ENCODE measurements at regions not wholly inside any gene's neighbourhood (a gene's known extent, or its start where the extent isn't known, plus 50 kb on each side); places are given as distances from the start of the nearest gene placed in this dataset.

DNA sequence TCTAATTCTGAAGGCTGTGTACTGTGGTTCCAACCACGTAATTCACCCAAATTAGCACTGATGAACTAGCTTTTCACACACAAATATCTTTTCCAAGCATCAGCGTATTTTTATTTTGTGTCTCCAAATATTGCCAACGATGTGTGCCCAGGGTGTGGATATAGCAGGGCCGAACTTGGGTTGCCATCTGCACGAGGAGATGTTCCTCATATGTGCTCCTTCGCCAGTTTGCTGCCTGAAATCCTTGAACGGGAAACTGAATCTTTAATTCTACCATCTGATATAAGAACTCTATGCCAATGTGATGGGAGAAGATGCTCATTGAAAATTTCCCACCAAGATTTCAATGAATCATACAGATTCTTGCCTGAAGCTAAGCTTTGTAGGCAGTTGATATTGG, 121.5 kb upstream of the ZNF438 start:
- in situ Hi-C loops (cut with MboI; ENCODE audit: low pct_unique_long_range_greater_than_20kb, low sequenced_read_pairs, unreplicated experiment): no loop called here
- TF ChIP-seq, protein P1, sequence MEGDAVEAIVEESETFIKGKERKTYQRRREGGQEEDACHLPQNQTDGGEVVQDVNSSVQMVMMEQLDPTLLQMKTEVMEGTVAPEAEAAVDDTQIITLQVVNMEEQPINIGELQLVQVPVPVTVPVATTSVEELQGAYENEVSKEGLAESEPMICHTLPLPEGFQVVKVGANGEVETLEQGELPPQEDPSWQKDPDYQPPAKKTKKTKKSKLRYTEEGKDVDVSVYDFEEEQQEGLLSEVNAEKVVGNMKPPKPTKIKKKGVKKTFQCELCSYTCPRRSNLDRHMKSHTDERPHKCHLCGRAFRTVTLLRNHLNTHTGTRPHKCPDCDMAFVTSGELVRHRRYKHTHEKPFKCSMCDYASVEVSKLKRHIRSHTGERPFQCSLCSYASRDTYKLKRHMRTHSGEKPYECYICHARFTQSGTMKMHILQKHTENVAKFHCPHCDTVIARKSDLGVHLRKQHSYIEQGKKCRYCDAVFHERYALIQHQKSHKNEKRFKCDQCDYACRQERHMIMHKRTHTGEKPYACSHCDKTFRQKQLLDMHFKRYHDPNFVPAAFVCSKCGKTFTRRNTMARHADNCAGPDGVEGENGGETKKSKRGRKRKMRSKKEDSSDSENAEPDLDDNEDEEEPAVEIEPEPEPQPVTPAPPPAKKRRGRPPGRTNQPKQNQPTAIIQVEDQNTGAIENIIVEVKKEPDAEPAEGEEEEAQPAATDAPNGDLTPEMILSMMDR (IDR thresholded peaks at IDR 0.05; ENCODE audit: extremely low read depth, insufficient read depth, missing control alignments): no peak
- no peak for DNase-seq (ENCODE audit: low spot score)

DNA sequence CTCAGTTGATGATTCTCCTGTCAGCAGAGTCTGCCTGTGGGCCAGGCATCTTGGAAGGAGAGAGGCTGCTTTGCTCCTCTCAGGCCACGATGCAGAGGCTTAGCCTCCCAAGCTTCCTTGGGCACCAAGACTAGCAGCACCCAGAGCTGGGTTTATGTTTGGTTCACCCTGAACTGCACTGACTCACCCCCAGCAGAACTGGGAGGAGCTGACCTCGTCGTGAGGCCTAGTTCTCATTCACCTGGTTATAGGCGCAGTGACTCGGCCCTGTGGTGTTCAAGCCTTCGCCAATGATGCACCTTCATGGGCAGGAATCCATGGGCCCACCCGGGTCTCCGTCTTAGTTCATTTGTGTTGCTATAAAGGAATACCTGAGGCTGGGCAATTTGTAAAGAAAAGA, 122.0 kb upstream of the ZNF438 start:
- in situ Hi-C loops (cut with MboI; ENCODE audit: low pct_unique_long_range_greater_than_20kb, low sequenced_read_pairs, unreplicated experiment): no loop called here
- no peak for DNase-seq (ENCODE audit: low spot score)
- TF ChIP-seq, protein P1 (IDR thresholded peaks at IDR 0.05; ENCODE audit: extremely low read depth, insufficient read depth, missing control alignments): no peak

DNA sequence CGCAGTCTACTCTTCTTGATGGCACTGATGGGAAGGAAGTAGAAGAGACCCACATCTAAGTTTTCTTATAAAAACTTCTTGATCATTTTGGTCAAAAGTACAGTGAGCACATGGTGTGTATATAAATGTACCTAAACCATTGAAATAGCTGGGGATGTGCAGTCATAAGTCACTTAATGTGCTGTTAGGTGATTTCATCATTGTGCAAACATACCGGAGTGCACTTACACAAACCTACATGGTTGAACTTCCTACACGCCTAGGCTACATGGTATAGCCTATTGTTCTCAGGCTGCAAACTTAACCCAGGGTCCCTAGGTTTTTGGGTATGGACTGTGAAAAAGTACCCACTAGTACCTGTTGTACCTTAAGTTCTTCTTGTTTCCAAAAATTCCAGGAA, 123.3 kb upstream of the ZNF438 start:
- TF ChIP-seq, protein P1 (IDR thresholded peaks at IDR 0.05; ENCODE audit: extremely low read depth, insufficient read depth, missing control alignments): no peak
- in situ Hi-C loops (cut with MboI; ENCODE audit: low pct_unique_long_range_greater_than_20kb, low sequenced_read_pairs, unreplicated experiment): no loop called here
- no peak for DNase-seq (ENCODE audit: low spot score)

DNA sequence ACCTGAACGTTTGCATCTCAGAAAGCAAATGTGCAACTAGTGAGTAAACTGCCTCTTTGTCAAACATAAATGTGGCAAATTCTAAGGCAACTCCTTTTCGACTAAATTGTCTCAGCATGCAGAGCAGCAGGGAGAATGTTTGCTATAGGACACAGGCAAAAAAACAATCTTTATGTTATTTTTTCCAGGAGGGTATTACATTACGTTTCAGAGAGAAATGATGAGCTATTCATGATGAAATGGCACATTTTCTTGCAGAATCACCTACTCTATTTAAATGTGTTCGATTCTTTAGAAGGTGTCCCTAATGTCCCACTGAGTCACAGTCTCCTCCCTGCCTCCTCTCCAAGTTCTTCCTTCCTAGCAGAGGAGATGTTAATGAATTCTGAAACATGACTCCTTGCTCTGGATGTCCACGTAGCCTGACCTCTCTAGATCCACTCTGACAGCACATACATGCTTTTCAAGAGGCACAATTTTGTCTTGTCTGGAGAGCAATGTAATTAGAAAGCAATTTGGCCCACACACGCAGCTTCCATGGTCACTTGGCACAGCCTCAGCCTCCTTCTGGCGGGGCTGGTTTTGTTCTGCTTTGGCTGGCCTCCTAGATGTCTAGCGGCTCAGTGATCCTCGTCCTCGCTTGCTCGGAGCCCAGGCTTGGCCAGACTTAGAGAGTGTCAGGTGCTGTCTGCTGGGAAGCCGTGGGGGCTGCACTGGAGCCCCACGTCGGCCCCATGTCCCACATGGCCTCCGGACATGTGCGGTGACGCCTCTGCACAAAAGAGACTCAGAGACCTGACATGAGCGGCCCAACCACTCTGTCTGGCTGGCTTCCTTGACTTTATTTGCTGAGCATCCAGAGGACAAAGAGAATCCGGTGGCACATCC, 125.7 kb upstream of the ZNF438 start:
- TF ChIP-seq, protein P1 (IDR thresholded peaks at IDR 0.05; ENCODE audit: extremely low read depth, insufficient read depth, missing control alignments): no peak
- no peak for DNase-seq (ENCODE audit: low spot score)
- in situ Hi-C loops (cut with MboI; ENCODE audit: low pct_unique_long_range_greater_than_20kb, low sequenced_read_pairs, unreplicated experiment): no loop called here

DNA sequence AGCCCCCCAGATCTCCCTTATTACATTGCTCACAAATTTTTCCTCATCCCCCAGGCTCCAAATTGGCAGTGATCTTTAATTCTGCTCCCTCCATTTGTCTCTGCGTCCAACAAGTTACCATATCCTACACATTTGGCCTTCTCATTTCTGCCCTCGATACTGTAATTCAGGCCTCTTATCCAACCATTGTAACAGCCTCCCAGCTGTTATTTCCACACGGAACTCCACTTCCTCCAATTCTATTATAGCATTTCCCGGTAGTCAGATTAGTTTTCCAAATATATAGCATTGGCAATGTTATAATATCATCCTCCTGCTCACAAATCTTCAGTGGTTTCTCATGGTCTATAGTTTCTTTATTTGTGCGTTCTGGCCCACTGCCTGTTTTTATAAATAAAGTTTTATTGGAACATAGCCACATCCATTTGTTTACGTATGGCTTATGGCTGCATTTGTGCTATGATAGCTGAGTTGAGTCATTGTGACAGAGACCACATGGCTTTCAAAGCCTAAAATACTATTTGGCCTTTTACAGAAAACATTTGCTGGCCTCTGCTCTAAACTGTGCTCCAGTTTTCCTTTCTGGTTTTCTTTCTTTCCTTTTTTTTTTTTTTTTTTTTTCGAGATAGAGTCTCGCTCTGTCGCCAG, 126.5 kb upstream of the ZNF438 start:
- in situ Hi-C loops (cut with MboI; ENCODE audit: low pct_unique_long_range_greater_than_20kb, low sequenced_read_pairs, unreplicated experiment): no loop called here
- TF ChIP-seq, protein P1 (IDR thresholded peaks at IDR 0.05; ENCODE audit: extremely low read depth, insufficient read depth, missing control alignments): no peak
- DNase-seq (ENCODE audit: low spot score): no peak

DNA sequence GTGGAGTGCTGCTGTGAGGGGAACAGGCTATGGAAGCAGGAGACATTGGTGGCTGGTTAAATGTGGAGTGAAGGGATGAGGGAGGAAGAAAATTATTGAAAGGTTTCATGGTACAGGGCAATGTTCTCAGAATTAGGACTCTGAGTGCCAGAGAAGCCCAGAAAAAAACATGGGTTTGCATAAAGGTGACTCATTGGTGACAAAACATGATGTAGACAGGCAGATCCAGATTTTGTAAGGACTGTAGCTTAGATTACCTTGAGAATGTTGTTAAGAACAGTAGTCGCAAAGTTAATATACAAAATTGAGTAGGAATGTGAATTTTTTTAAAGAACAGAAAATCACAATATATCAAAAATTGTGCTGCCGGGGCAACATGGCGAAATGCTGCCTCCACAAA, 134.9 kb upstream of the ZNF438 start:
- in situ Hi-C loops (cut with MboI; ENCODE audit: low pct_unique_long_range_greater_than_20kb, low sequenced_read_pairs, unreplicated experiment): no loop called here
- TF ChIP-seq, protein P1 (IDR thresholded peaks at IDR 0.05; ENCODE audit: extremely low read depth, insufficient read depth, missing control alignments): no peak
- no peak for DNase-seq (ENCODE audit: low spot score)

All from GM13977 (cell line).